Fibroblast of villous mesenchyme (primary cell): ENCODE measurements at regions not wholly inside any gene's neighbourhood (a gene's known extent, or its start where the extent isn't known, plus 50 kb on each side); places are given as distances from the start of the nearest gene placed in this dataset.

Source experiments
- DNase-seq: peaks from one replicate; pipeline ENCODE4 v3.0.0-alpha.2; 2010; ENCODE audit warnings: low read depth
- H3K4me3 ChIP-seq: 2 replicates; pipeline ENCODE4 v1.5.1; 2011; ENCODE audit warnings: low read depth, mild to moderate bottlenecking, low read length
- CTCF ChIP-seq: IDR thresholded peaks from 2 replicates; pipeline ENCODE4 v1.5.1; 2012; ENCODE audit warnings: low read depth, mild to moderate bottlenecking, low read length; ENCODE audit not compliant: insufficient read depth

- H3K4me3 ChIP-seq: no peak overlapping the region
- no peak for TF ChIP-seq CTCF
- DNase-seq: no peak
Measured at GRCh38 chr16:16780588-16780987, 401.6 kb downstream of the NPIPA7 start.

GRCh38 chr16:16782153-16782552, 403.2 kb downstream of the NPIPA7 start:
- DNase-seq: no peak
- TF ChIP-seq CTCF: no peak
- no peak overlapping the region for H3K4me3 ChIP-seq

GRCh38 chr16:16788004-16788403, 409.1 kb downstream of the NPIPA7 start:
- no peak for TF ChIP-seq CTCF
- no peak overlapping the region for H3K4me3 ChIP-seq
- DNase-seq: no peak

GRCh38 chr16:16790597-16790996, 411.7 kb downstream of the NPIPA7 start:
- H3K4me3 ChIP-seq: no peak overlapping the region

GRCh38 chr16:16791051-16791450, 412.1 kb downstream of the NPIPA7 start:
- no peak for DNase-seq
- TF ChIP-seq CTCF: no peak
- H3K4me3 ChIP-seq: no peak overlapping the region

More at GRCh38 chr16:16790597-16790996, 411.7 kb downstream of the NPIPA7 start:
- no peak for TF ChIP-seq CTCF
- no peak for DNase-seq

GRCh38 chr16:16797239-16797638, 418.3 kb downstream of the NPIPA7 start:
- no peak overlapping the region for H3K4me3 ChIP-seq
- no peak for DNase-seq
- TF ChIP-seq CTCF: no peak

- no peak for DNase-seq
- no peak for TF ChIP-seq CTCF
- no peak overlapping the region for H3K4me3 ChIP-seq
Measured at GRCh38 chr16:16798504-16798903, 419.6 kb downstream of the NPIPA7 start.
